IMR-90 (cell line): ENCODE measurements at regions not wholly inside any gene's neighbourhood (a gene's known extent, or its start where the extent isn't known, plus 50 kb on each side); places are given as distances from the start of the nearest gene placed in this dataset.

Experiments used
- ATAC-seq: fragments of 200-7000 bp; cut with Tn5 transposase; 2 replicates; pipeline ENCODE4 v1.9.1; 2020; ENCODE audit warnings: low read depth, mild to moderate bottlenecking, moderate library complexity
- BruUV-seq: library from RNA; stranded (reverse); fragments of 400-500 nt; replicated peaks from 2 replicates; lab custom pipeline; 2021; lab: Mats Ljungman, UMichigan
- CTCF ChIA-PET: fragments of 300-600 bp; formaldehyde crosslinking; extraction: SDS; loops from one replicate; lab custom pipeline; 2021; ENCODE audit warnings: antibody characterized with exemption; lab: Yijun Ruan, JAX
- POLR2A ChIA-PET: fragments of 300-600 bp; sonication (Branson Sonifier 250); formaldehyde crosslinking; loops from one replicate; lab custom pipeline; 2022; ENCODE audit warnings: antibody characterized with exemption; ENCODE audit not compliant: unreplicated experiment; lab: Charles Lee
- DNase-seq: peaks from one replicate; pipeline ENCODE4 v3.0.0; 2013
- H2AFZ ChIP-seq: replicated peaks from 2 replicates; pipeline ENCODE3; 2013; ENCODE audit warnings: low read length, mild to moderate bottlenecking; ENCODE audit not compliant: poor library complexity
- H2AK5ac ChIP-seq: 2 replicates; pipeline ENCODE4 v1.6.1; 2013; ENCODE audit warnings: low read depth, low read length, inconsistent platforms
- H2AK9ac ChIP-seq: replicated peaks from 2 replicates; pipeline ENCODE3; 2013; ENCODE audit warnings: mild to moderate bottlenecking, low read depth, low read length, moderate library complexity; ENCODE audit not compliant: poor library complexity
- H2BK120ac ChIP-seq: 2 replicates; pipeline ENCODE4 v1.6.1; 2013; ENCODE audit warnings: low read depth, low read length, inconsistent platforms
- H2BK15ac ChIP-seq: 3 replicates; pipeline ENCODE4 v1.6.1; 2013; ENCODE audit warnings: low read depth, low read length, inconsistent platforms
- H2BK20ac ChIP-seq: 2 replicates; pipeline ENCODE4 v1.6.1; 2013; ENCODE audit warnings: low read depth, mild to moderate bottlenecking, inconsistent platforms, low read length, moderate library complexity
- H2BK5ac ChIP-seq: 2 replicates; pipeline ENCODE4 v1.6.1; 2013; ENCODE audit warnings: mild to moderate bottlenecking, low read depth, low read length, inconsistent platforms; ENCODE audit not compliant: poor library complexity, severe bottlenecking
- H3K14ac ChIP-seq: replicated peaks from 2 replicates; pipeline ENCODE4 v1.6.1; 2013; ENCODE audit warnings: low read depth, low read length, inconsistent platforms
- H3K18ac ChIP-seq: 2 replicates; pipeline ENCODE4 v1.6.1; 2013; ENCODE audit warnings: low read depth, low read length, control low read depth
- H3K23ac ChIP-seq: 2 replicates; pipeline ENCODE4 v1.6.1; 2013; ENCODE audit warnings: low read depth, low read length, inconsistent platforms
- H3K27ac ChIP-seq: 2 replicates; pipeline ENCODE4 v1.5.1; 2013; ENCODE audit warnings: mild to moderate bottlenecking, control low read depth, low read length; ENCODE audit not compliant: insufficient read depth
- H3K27me3 ChIP-seq: 2 replicates; pipeline ENCODE4 v1.6.1; 2013; ENCODE audit warnings: low read length; ENCODE audit not compliant: control insufficient read depth, insufficient read depth
- H3K36me3 ChIP-seq: 2 replicates; pipeline ENCODE4 v1.6.1; 2013; ENCODE audit warnings: low read length, mixed read lengths; ENCODE audit not compliant: control insufficient read depth, insufficient read depth
- H3K4ac ChIP-seq: 2 replicates; pipeline ENCODE4 v1.6.1; 2013; ENCODE audit warnings: low read depth, low read length, inconsistent platforms
- H3K4me1 ChIP-seq: 2 replicates; pipeline ENCODE4 v1.6.1; 2013; ENCODE audit warnings: low read length, mixed read lengths; ENCODE audit not compliant: control insufficient read depth, insufficient read depth
- H3K4me2 ChIP-seq: 2 replicates; pipeline ENCODE4 v1.6.1; 2013; ENCODE audit warnings: low read depth, mild to moderate bottlenecking, control low read depth, low read length, moderate library complexity
- H3K4me3 ChIP-seq: 2 replicates; pipeline ENCODE4 v1.5.1; 2013; ENCODE audit warnings: low read depth, mild to moderate bottlenecking, control low read depth, low read length, moderate library complexity; ENCODE audit not compliant: insufficient read depth
- H3K56ac ChIP-seq: 2 replicates; pipeline ENCODE4 v1.6.1; 2013; ENCODE audit warnings: low read length, inconsistent platforms; ENCODE audit not compliant: insufficient read depth; ENCODE audit errors: extremely low read depth
- H3K79me1 ChIP-seq, 2 experiments: 2 replicates each; pipeline ENCODE4 v1.6.1; 2013; ENCODE audit warnings: low read length in 2 of 2, inconsistent platforms in 1 of 2, low read depth in 1 of 2
- H3K9ac ChIP-seq: 2 replicates; pipeline ENCODE4 v1.6.1; 2013; ENCODE audit warnings: low read depth, low read length, control low read depth
- H3K9me1 ChIP-seq: 2 replicates; pipeline ENCODE4 v1.6.1; 2013; ENCODE audit warnings: low read length, inconsistent platforms; ENCODE audit not compliant: insufficient read depth
- H3K9me3 ChIP-seq: 2 replicates; pipeline ENCODE4 v1.6.1; 2013; ENCODE audit warnings: low read length; ENCODE audit not compliant: control insufficient read depth, insufficient read depth
- H4K20me1 ChIP-seq: 2 replicates; pipeline ENCODE4 v1.6.1; 2013; ENCODE audit warnings: low read length, inconsistent platforms; ENCODE audit not compliant: insufficient read depth
- H4K5ac ChIP-seq: 2 replicates; pipeline ENCODE4 v1.6.1; 2013; ENCODE audit warnings: mild to moderate bottlenecking, low read depth, low read length, control low read depth
- H4K8ac ChIP-seq, 2 experiments: 2 replicates each; pipeline ENCODE4 v1.6.1; 2013; ENCODE audit warnings: low read depth in 2 of 2, low read length in 2 of 2, control low read depth in 1 of 2, inconsistent platforms in 1 of 2
- H4K91ac ChIP-seq: 2 replicates; pipeline ENCODE4 v1.6.1; 2013; ENCODE audit warnings: low read depth, low read length, inconsistent platforms; ENCODE audit not compliant: insufficient read depth
- BHLHE40 ChIP-seq: fragments of 150-350 bp; IDR thresholded peaks from 2 replicates; pipeline ENCODE4 v1.6.1; 2016; ENCODE audit warnings: mild to moderate bottlenecking, low read depth, low read length
- CEBPB ChIP-seq: IDR thresholded peaks from 2 replicates; pipeline ENCODE4 v1.6.1; 2012; ENCODE audit warnings: low read depth, low read length, improper control_type of control experiment
- CHD1 ChIP-seq: IDR thresholded peaks from 2 replicates; pipeline ENCODE4 v1.6.1; 2012; ENCODE audit warnings: low read depth, low read length, improper control_type of control experiment
- CTCF ChIP-seq: conservative IDR thresholded peaks from 2 replicates; pipeline ENCODE4 v1.5.1; 2012; ENCODE audit warnings: mild to moderate bottlenecking, low read depth, low read length, improper control_type of control experiment
- ELK1 ChIP-seq: fragments of 150-350 bp; IDR thresholded peaks from 2 replicates; pipeline ENCODE4 v1.6.1; 2016; ENCODE audit warnings: low read depth, mild to moderate bottlenecking, low read length, moderate library complexity, borderline replicate concordance
- FOS ChIP-seq: fragments of 150-350 bp; IDR thresholded peaks from 2 replicates; pipeline ENCODE4 v1.6.1; 2016; ENCODE audit warnings: low read depth, low read length
- MAFK ChIP-seq: IDR thresholded peaks from 2 replicates; pipeline ENCODE4 v1.6.1; 2012; ENCODE audit warnings: low read depth, low read length, improper control_type of control experiment
- MAZ ChIP-seq: IDR thresholded peaks from 2 replicates; pipeline ENCODE4 v1.6.1; 2012; ENCODE audit warnings: low read depth, mild to moderate bottlenecking, low read length, improper control_type of control experiment, moderate library complexity, borderline replicate concordance
- MXI1 ChIP-seq: IDR thresholded peaks from 2 replicates; pipeline ENCODE4 v1.6.1; 2012; ENCODE audit warnings: low read depth, mild to moderate bottlenecking, low read length, moderate library complexity, borderline replicate concordance
- NFE2L2 ChIP-seq: fragments of 150-350 bp; IDR thresholded peaks from 2 replicates; pipeline ENCODE4 v1.6.1; 2016; ENCODE audit warnings: low read depth, mild to moderate bottlenecking, low read length
- POLR2A ChIP-seq: IDR thresholded peaks from 2 replicates; pipeline ENCODE4 v1.6.1; 2012; ENCODE audit warnings: mild to moderate bottlenecking, low read depth, low read length
- RAD21 ChIP-seq: IDR thresholded peaks from 2 replicates; pipeline ENCODE4 v1.6.1; 2012; ENCODE audit warnings: low read length, improper control_type of control experiment
- RCOR1 ChIP-seq: IDR thresholded peaks from 2 replicates; pipeline ENCODE4 v1.6.1; 2012; ENCODE audit warnings: mild to moderate bottlenecking, low read length, improper control_type of control experiment; ENCODE audit not compliant: insufficient replicate concordance
- RFX5 ChIP-seq: IDR thresholded peaks from 2 replicates; pipeline ENCODE4 v1.8.0; 2012; ENCODE audit warnings: low read depth, mild to moderate bottlenecking, low read length, moderate library complexity
- WGBS, 2 experiments: methylation state at CpG; one replicate each; pipeline versions ENCODE4 v1.1.5 to v1.1.7; 2013; ENCODE audit warnings: missing lambda C conversion rate in 2 of 2; ENCODE audit not compliant: insufficient read length in 1 of 2; ENCODE audit errors: extremely low coverage in 2 of 2; 5-methylcytosine and 5-hydroxymethylcytosine counted together
- dilution Hi-C: fragments of 300-500 bp; cut with HindIII; formaldehyde crosslinking; loops from one replicate; pipeline ENCODE4 v1.14.3; 2018; ENCODE audit warnings: low sequenced_read_pairs; ENCODE audit not compliant: unreplicated experiment
- in situ Hi-C: fragments of 300-500 bp; cut with MboI; formaldehyde crosslinking; loops from 3 replicates; pipeline ENCODE4 v1.14.3; 2019; ENCODE audit warnings: low sequenced_read_pairs, inconsistent platforms, mixed read lengths
- intact Hi-C: fragments of 100-400 bp; cut with micrococcal nuclease; formaldehyde crosslinking; loops from 2 replicates; pipeline ENCODE4 v1.10.0; 2022
- TF ChIP-seq, protein P1 (sequence below): fragments of 150-350 bp; IDR thresholded peaks from 2 replicates; pipeline ENCODE4 v1.6.1; 2017; ENCODE audit warnings: mild to moderate bottlenecking, antibody characterized with exemption, low read length, low read depth

DNA sequence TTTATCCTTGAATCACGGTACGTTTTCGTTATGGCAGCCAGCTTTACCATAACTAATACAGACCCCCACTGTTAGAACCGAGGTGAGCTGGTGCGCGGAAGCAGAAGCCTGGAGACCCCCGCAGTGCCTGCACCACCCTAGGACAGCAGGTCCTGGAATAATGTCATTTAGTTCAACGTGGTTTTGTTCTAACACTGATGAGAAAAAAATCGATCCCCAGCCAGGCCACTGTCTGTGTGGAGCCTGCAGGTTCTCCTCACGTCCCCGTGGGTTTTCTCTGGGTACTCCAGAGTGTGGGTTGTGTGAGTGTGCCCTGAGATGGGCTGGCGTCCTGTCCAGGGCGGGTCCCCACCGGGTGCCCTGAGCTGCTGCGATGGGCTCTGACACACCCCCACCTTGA, 69.9 kb upstream of the ST3GAL5 start:
- Histone ChIP-seq H3K9ac (no peak overlapping the region), H3K79me1 (no peaks in the 10 kb centered on the region; a peak in 1 of 4 replicates), H2AK9ac (no peak overlapping the region), H2BK20ac (no peak overlapping the region), H2BK120ac (no peak overlapping the region), H2AFZ (no peak overlapping the region), H4K20me1 (no peaks in the 10 kb centered on the region), H3K18ac (no peak overlapping the region), H3K4me3 (no peak overlapping the region), H3K4ac (no peak overlapping the region), H3K36me3 (no peaks in the 10 kb centered on the region), H3K14ac (no peak overlapping the region), H3K9me3 (peaks cover 11% of the 10 kb centered on the region), H3K23ac (no peak overlapping the region), H3K4me1 (no peaks in the 10 kb centered on the region), H4K8ac (no peak overlapping the region), H3K56ac (no peak overlapping the region), H3K9me1 (peaks cover 4% of the 10 kb centered on the region; the same call in 1 of the 2 replicates), H4K5ac (no peak overlapping the region), H2BK15ac (no peak overlapping the region), H3K27ac (no peak overlapping the region), H2BK5ac (no peak overlapping the region), H3K4me2 (no peak overlapping the region), H3K27me3 (peaks cover 2% of the 10 kb centered on the region; the same call in 1 of the 2 replicates), H2AK5ac (no peak overlapping the region), H4K91ac (no peak overlapping the region)
- in situ Hi-C loops (no loop called here), intact Hi-C loops (no loop called here), dilution Hi-C loops (no loop called here)
- CTCF ChIA-PET = no interaction called here
- BruUV-seq = no TSS peak
- POLR2A ChIA-PET = no interaction called here
- no peak for DNase-seq
- TF ChIP-seq NFE2L2 (no peak), FOS (no peak), RFX5 (no peak), ELK1 (no peak), RAD21 (no peak), CHD1 (no peak), CEBPB (no peak), MAFK (no peak), MAZ (no peak), POLR2A (no peak), BHLHE40 (no peak), CTCF (no peak), RCOR1 (no peak), MXI1 (no peak)
- TF ChIP-seq, protein P1, sequence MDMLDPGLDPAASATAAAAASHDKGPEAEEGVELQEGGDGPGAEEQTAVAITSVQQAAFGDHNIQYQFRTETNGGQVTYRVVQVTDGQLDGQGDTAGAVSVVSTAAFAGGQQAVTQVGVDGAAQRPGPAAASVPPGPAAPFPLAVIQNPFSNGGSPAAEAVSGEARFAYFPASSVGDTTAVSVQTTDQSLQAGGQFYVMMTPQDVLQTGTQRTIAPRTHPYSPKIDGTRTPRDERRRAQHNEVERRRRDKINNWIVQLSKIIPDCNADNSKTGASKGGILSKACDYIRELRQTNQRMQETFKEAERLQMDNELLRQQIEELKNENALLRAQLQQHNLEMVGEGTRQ = no peak
- no peak for ATAC-seq
- WGBS, 2 experiments = 100% methylated on average over 1 of the region's 15 CpGs; no CpG with 5 or more reads in 1 of the 2 experiments
